ENCODE measurements at regions not wholly inside any gene's neighbourhood (a gene's known extent, or its start where the extent isn't known, plus 50 kb on each side); places are given as distances from the start of the nearest gene placed in this dataset.

DNA sequence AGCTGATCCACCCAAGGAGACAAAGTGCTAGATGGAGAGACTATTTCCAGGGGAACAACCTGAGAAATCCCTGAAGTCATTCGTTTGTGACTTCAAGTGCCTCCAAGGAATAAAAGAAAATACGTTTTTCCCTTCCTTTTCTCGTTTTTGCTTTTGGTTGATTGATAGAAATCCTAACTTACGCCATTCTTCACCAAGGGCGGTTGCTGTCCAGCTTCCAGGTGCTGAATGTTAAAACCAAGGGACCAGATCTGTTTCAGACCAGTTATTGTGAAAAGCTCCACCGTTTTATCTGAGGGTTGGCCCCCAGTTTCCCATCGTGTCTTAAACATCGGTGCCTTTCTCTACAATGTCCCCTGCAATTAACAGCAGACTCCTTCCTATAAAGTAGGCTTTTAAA is 600.7 kb upstream of the SGCD start:
- DNase-seq: no peak

DNA sequence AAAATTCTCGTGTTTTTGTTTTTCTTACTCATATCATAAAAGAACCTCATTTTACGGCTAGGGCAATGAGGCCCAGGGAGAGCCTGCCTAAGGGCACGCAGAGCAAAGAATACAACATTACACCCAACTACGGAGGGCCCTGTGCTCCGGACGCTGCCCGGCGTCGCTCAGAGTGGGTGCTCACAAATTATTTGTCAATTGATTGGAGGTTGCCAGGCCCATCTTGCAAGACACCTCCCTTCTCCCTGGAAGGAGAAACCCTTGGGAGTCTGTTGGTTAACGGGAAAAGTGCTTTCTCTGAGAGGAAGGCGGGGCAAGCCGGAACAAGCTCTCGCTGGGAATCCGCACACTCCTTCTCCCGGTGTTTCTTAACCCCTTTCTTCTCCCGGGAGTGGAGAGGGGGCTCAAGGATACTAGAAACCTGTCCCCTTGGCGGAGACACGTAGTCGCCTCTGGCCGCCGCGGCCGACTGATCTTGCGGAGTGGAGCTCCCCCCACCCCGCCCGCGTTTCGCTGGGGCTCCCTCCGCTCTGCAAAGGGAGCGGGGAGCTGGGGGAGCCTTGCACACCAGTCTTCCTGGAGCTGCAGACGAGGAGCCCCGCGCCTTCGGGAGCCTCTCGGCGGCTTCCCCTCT is 599.3 kb upstream of the SGCD start:
- no peak for DNase-seq

DNA sequence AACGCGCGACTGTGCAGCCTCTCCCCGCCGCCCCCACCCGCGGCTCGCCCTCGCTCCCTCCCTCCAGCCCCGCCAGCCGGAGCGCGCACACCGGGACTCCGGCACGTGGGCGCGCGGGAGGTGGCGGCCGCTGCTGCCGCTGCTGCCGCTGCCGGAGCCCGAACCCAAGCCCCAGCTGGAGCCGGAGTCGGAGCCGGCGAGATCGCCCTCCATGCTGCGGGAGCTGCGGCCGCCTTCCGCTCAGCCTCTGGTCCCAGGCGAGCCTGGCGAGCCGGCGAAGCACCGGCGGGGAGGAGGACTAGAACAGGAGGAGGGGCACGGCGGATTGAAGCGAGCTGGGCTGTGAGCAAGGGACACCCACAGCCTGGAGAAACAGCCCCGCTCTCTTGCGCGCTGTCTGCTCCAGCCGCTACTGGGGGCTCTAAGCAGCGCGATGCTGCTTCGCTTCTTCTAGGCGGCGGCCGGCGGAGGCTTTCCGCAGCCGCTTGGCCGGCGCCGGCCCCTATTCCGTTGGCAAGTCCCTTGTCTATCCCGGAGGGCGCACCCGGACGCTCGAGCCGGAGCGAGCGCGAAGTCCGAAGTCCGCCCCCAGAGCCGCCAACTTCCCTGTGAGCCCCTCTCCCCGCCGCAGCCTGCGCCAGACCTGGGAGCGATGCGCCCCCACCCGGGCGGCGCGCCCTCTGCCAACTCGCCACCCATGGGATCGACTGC is 598.7 kb upstream of the SGCD start:
- no peak for DNase-seq

DNA sequence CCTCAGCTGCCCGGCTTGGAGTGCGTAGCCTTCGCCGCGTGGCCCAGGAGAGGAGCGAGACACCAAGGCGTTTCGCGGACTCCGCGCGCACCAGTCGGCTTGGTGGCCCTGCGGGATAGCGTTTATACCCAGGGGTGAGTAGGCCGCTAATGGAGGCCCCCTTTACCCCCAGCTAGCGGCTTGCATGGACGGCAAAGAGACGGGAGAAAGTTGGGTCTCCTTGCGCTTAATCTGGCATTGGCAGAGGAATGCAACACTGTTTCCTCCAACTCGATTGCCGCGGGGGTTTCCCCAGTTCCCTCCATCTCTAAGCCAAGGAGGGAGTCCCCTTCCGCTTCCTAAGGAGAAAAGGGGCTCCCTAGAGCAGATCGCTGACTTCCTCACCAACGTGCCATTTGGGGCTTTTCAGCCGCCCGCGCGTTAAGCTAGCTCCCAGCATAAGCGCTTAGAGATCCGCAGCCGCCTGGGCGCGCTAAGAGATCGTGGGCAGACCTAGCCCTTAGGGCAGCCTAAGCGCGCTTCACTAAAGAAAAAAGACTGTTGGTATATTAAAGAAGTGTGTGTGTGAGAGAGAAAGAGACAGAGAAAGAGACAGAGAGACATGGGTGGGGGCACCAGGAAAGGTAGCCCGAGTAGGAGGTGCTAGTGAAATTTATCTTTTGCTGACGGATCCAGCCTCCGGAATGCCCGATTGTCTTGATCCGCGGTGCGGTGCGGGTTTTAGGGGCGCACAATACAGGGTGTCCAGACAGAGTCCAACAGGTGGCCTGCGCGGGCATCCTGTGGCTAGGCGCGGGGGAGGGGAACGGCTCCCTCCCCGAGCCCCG is 597.9 kb upstream of the SGCD start:
- no peak for DNase-seq

DNA sequence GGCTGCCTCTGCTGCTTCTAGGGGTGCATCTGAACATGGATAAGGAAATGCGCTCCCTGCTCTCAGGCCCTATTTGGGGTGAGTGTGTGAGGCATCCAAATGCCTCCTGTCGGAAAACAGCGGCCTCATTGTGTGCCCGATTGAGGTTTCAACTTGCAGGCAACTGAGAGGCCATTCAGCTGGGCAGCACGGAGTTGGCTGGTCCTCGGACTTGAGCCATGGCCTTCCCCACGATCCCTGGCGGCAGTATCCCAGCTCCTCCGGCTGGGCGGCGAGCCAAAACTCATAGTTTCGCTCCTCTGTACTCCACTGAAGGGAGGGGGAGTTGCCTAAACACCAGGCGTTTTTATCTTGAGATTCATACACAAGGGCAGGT is 597.3 kb upstream of the SGCD start:
- DNase-seq: no peak

DNA sequence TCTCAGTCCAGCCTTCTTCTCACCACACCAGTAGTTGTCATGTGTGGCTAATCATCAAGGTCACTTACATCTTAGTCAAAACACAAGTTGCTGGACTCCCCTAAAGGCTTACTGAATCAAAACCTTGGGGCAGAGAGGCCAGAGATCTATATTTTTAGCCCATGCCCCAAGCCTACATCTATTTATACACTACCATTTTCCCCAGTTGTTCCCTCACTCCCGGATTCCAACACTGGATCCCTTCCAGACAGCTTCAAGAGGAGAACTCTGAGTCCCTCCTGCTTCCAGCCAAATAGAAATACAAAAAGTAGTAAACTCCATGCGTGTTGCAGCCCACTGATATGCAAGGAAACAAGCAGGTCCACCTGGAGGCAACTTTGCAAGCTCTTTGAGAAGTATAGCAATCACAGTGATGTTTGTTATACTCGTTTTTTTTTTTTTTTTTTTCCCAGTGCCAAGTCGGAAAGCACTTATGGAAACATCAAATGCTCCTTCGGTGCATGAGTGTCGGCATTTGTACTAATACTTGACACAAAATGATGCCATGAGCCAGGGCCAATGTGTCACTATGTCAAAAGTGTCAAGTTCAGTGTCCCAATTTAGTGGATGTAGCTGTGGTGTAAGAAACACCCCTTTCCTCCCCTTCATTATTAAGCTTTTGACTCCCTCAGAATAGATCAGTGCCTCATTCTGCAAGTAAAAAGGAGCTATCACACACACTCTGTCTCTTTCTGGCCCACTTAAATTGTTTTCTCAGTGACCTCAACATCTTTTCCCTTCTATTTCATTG is 594.2 kb upstream of the SGCD start:
- no peak for DNase-seq

DNA sequence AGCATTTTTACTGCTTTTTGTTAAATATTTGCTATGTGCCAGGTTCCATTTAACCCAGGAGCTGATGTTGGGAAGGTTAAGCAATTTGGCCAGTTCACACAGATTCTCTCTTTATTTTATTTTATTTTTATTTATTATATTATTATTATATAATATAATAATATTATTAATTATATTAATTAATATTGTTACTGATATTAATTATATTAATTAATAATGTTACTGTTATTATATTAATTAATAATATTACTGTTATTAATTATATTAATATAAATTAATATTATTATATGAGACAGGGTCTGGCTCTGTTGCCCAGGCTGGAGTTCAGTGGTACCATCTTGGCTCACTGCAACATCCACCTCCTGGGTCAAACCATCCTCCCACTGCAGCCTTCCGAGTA is 593.0 kb upstream of the SGCD start:
- DNase-seq: no peak

DNA sequence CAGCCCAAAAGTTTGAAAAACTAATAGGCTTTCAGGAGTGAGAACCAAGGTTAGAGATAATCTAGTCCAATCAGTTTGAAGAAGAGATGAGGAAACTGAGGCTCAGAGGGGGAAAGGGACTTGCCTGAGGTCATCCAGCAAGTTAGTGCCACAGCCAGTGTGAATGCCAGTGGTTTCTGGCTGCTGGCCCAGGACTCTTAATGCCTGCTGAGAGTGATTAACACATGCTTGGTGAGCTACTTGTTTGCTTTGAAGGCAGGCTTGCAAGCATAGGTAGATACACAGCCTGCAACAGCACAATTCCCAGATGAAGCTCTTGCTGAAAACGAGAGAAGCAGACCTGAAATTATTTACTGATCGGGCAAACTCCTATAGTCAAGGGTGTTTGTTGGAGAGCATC is 591.6 kb upstream of the SGCD start:
- no peak for DNase-seq

DNA sequence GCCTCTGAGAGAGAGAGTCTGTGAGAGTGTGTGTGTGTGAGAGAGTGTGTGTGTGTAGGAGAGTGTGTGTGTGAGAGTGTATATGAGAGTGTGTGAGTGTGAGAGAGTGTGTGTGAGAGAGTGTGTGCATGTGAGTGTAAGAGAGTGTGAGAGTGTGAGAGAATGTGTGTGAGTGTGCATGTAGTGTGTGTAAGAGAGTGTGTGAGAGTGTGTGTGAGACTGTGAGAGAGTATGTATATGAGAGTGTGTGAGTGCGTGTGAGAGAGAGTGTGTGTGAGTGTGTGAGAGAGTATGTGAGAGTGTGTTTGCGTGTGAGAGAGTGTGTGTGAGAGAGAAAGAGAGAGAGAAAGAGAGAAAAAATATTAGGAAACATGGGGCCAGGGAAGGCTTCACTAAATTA is 588.3 kb upstream of the SGCD start:
- DNase-seq: no peak

DNA sequence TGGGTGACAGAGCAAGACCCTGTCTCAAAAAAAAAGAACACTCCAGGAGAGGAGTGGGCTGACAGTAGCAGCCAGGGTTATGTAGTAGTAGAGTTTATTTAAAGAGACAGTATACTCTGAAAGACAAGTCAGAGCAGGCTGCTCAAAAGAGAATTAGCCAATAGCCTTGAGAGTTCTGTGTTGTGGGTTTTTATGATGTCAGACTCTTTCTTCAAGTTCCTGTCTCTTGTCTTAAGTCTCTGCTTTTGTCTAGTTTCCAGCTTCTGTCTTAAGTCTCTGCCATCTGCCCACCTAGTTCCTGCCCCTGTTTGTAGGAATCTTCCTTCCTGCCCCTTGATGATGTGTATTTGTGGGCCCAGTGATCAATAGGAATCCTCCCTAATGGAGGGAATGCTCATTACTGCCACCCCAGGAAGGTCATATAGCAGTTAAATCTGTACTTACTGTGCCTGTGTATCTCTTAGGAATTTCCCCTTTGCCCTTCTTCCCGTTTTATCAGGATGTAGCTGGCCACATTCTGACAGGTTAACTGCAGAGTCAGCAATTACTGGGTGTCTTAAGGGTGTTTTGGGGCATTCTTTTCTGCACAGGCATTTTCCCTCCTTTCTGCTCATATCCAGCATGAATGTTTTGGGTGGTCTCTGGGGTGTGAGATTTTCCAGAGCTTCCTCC is 580.5 kb upstream of the SGCD start:
- no peak for DNase-seq

DNA sequence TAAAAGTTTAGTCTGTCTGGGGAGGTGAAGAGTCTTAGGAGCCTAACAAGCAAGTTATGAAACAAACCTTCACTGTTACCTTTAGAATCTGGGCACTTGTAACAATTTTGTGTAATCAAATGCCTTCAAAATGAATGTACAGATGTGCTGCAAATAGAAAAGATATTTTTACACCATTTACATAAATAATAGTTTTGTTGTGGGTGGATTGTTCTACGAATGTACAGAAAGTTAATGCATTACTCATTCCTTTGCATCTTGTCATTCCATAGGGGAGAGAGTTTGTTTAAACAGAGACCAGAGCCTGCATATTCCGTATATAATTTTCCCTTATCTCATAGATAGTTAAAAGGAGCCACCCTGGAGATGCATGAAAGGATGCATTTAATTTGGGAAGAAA is 576.9 kb upstream of the SGCD start:
- no peak for DNase-seq

DNA sequence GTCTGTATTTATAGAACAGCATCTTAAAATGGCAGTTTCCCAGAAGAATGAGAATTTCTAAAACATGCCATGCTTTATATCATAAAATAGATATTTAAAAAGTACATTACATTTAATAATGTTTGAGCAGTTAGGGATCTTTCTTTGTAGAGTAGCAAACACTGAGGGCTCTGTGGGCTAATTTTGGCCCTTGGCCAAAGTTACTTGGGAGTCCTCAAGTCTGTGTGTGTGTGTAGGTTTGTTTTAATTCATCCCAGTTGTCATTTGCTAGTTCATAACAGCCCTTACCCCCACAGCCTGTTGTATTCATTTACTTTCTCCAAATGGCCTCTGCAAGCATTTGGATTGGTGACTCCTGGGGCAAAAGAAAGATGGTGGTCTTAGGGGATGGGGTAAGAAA is 576.4 kb upstream of the SGCD start:
- DNase-seq: no peak

DNA sequence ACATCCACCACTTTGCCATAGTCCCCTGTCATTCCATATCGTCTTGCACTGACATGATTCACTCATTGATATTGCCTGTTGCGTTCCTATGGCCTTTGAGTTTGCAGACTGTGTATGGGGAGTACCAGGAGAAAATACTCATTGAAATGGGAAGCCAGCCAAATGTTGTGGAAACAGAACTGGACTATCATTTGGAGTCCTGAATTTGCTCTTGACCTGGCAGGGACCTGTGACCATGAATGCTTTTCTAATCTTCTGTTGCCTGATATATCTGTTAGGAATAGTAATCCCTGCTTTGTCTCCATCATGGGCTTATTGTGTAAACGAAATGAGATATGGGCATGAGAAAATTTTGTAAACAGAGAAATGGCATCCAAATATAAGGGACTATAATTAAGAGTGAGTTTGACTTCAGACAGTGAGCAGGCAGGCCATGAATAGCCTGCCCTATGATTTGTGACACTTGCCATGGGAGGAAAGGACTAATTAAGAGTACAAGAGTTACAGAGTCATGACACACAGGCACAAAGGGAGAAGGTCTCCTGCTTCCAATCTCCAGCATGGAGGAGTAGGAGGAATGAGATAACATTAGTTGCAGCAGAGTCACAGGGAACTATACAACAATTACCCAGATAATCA is 572.9 kb upstream of the SGCD start:
- DNase-seq: no peak

DNA sequence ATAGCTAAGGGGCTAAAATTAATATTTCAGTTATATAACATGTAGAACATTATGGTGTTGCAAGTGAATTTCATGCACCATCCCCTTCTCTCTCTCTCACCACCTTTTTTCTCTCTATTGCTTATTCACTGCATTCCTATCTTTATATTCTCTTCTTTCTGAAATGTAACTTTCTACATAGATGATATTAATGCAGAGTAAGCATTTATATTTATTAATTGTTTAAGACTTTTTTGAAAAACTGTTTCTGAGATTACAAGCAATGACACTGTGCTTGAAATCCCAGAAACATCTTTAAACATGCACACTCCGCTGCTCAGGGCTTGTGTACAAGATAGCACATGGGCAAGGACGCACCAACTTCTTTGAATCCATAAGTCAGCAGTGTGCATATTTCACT is 567.7 kb upstream of the SGCD start:
- no peak for DNase-seq

DNA sequence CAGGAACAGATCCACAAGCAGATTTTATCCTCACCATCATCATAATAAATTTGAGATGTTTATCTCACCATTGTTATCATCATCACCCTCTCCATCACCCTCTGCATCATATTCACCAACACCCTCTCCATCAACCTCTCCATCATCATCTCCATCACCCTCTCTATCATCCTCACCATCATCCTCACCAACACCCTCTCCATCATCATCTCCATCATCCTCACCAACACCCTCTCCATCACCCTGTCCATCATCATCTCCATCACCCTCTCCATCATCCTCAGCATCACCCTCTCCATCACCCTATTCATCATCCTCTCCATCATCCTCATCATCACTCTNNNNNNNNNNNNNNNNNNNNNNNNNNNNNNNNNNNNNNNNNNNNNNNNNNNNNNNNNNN is 567.0 kb upstream of the SGCD start:
- no peak for DNase-seq

DNA sequence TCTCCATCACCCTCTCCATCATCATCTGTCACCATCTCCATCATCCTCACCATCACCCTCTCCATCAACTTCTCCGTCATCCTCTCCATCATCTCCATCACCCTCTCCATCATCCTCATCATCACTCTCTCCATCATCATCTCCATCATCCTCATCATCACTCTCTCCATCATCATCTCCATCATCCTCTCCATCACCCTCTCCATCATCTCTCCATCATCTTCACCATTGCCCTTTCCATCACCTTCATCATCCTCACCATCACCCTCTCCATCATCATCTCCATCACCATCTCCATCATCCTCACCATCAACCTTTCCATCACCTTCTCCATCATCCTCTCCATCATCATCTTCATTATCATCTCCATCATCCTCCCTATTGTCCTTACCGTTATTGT is 565.5 kb upstream of the SGCD start:
- no peak for DNase-seq

DNA sequence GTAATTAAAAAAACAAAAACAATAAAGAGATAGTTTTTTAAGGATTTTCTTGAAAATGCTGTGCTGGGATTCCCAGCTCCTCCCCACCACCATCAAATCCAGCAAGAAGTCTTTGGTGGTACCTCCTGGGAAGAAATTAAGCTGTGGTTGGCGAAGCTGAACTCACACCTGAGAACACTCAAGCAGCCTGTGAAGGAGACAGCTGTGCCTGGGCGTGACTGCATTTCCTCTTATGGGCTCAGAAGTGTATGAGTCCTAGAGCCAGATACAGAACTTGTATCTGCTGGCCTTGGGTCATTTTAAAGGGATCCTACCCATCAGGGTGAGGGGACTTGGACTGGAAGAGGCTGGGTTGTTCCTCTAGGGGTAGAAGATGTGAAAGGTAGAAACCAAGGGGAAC is 561.2 kb upstream of the SGCD start:
- no peak for DNase-seq

DNA sequence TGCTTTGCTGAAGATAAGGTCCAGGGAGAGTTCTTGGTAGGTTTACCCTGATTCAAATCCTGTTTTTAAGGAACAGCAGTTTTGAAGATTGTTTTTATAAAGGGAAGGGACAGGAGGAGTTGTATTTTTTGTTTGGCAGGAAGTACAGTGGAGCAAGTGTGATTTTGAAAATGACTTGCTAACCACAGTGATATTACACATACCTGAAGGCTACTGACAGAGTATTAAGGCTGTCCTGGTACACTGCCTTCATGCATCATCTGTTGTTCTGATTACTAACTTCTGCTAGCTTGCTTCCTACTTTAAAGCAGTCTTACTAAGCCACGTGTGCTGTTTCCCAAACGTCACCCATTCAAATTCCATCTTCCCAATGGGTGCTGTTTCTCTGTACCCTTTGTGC is 559.5 kb upstream of the SGCD start:
- no peak for DNase-seq

DNA sequence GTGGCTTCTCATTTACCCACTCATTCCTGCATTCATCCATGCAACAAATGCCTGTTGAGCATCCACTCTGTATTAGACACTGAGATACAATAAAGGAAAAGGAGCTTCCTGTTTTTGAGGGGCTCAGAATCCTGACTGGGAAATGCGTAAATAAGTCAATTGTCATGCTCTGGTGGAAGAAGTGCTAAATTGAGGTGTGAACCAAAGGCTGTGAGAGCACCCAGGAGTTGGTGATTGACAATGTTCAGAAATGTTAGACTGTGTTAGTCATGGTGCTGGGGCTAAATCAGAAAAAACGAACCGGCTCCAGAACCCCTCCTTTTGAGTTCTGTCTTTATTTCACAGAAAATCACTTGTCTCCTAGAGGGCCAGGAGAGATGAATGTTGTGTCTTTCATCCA is 558.6 kb upstream of the SGCD start:
- no peak for DNase-seq

DNA sequence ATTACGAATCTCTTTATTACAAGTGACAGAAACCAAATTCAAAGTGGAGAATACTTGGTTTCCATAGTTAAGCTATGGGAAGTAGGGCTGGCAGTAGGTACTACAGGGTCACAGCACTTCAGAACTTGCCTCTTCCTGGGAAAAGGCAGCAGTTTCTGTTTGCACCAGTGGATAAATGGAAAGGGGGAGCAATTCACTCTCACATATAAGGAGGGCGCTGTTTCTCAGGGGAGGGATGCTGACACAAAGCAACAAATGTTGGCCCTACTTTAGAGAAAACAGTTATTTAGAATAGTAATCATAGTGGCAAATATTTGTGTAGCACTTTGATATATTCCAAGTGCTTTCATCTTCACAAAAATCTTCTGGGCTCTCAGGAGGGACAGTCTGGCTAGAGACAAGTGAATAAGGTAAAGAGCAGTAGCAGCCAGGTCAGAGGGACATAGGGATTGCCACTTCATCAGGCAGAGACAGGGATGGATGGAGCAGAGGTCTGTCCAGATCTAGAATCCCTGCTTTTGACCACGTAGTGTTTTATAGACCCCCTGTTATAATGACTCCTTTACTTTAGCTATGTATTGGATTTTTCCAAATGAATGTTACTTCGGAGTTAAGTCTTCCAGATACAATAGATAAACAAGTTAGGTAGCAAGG is 554.8 kb upstream of the SGCD start:
- no peak for DNase-seq

DNA sequence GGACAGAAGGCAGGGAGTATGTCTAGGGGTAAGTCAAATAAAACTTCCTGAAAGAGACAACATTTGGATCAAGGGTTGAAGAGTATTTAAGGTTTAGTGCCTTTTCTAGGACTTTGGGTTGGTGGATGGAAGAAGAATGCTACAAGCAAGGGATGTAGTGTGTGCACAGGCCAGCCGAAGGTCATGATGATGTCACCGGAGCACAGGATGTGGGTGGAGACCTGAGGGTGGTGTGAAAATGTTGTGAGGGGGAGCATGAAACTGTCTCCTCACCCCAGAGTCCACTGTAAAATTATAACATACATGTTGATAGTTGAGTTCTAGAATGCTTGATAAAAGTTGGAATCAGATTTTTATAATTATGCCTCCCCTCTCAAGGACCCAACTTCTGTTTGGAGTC is 553.3 kb upstream of the SGCD start:
- no peak for DNase-seq

DNA sequence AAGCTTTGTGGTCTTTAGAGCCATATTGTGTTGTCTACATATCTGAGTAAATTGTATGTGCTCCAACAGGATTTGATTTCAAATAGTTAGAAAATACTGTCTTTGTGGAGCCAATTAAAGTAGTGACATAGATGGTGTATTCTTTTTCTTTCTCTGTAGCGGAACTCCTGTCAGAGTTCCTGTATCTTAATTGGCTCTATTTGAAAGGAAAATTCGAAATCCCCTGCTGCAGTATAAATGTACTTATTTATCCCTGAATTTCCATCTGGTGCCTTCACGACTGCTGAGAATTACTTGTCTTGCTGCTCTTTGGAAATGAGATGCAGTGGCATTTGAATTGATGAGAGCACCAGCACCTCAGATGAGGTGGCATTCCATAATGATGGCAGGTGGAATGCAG is 546.7 kb upstream of the SGCD start:
- no peak for DNase-seq

Data from effector CD4-positive, alpha-beta T cell (primary cell).